Upper lobe of left lung (tissue), 4 donors: ENCODE measurements at regions not wholly inside any gene's neighbourhood (a gene's known extent, or its start where the extent isn't known, plus 50 kb on each side); places are given as distances from the start of the nearest gene placed in this dataset.

Source experiments
- EP300 ChIP-seq, 4 donors: sonication (generic); formaldehyde crosslinking; IDR thresholded peaks; one replicate each; pipeline ENCODE4 v1.5.1; 2017; ENCODE audit warnings: antibody characterized with exemption in 4 of 4, control low read depth in 2 of 4
- POLR2A ChIP-seq, 4 donors: fragments of 450-650 bp; IDR thresholded peaks; one replicate each; pipeline ENCODE4 v1.5.1; 2016 to 2017; ENCODE audit warnings: antibody characterized with exemption in 4 of 4, mild to moderate bottlenecking in 2 of 4
- TF ChIP-seq, protein P1 (sequence below), 6 experiments: fragments of 450-650 bp in 4 of 6; fragments of 200-600 bp in 2 of 6; sonication (generic) in 2 of 6; IDR thresholded peaks; one replicate each; pipeline ENCODE4 v1.5.1; 2016 to 2019; ENCODE audit warnings: antibody characterized with exemption in 6 of 6

DNA sequence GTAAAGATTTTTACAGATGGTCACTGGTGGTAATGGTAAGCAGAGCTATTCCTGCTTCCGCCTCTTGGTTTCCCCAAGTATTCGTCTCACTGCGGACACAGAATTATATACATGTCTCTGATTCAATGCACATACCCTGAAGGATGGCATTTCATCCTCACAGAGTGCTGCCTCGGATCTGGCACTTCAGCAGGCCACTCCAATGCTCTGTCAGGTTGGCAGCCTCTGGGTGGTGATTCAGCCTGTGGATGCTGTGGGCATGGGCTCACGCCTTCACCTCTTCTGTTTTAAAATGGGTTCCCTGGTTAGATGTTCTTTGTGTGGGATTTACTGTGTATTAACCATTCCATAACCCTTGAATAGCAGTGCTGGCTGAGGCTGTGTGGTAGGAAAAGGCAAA lies 182.6 kb upstream of the ZNF608 start:
- TF ChIP-seq, protein P1, sequence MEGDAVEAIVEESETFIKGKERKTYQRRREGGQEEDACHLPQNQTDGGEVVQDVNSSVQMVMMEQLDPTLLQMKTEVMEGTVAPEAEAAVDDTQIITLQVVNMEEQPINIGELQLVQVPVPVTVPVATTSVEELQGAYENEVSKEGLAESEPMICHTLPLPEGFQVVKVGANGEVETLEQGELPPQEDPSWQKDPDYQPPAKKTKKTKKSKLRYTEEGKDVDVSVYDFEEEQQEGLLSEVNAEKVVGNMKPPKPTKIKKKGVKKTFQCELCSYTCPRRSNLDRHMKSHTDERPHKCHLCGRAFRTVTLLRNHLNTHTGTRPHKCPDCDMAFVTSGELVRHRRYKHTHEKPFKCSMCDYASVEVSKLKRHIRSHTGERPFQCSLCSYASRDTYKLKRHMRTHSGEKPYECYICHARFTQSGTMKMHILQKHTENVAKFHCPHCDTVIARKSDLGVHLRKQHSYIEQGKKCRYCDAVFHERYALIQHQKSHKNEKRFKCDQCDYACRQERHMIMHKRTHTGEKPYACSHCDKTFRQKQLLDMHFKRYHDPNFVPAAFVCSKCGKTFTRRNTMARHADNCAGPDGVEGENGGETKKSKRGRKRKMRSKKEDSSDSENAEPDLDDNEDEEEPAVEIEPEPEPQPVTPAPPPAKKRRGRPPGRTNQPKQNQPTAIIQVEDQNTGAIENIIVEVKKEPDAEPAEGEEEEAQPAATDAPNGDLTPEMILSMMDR (IDR thresholded peaks at IDR 0.05), result no peak
- TF ChIP-seq POLR2A (IDR thresholded peaks at IDR 0.05) (no peak), EP300 (IDR thresholded peaks at IDR 0.05) (no peak)
